HG03378 (cell line): ENCODE measurements at regions not wholly inside any gene's neighbourhood (a gene's known extent, or its start where the extent isn't known, plus 50 kb on each side); places are given as distances from the start of the nearest gene placed in this dataset.
"Not testable (repeated sequence)": the region's sequence is repeated elsewhere in the genome, so short reads cannot be mapped to it uniquely, and the experiment has no call there.

Experiments used
- ATAC-seq: cut with Tn5 transposase; IDR thresholded peaks from one replicate; pipeline ENCODE4 v1.9.1; 2021; ENCODE audit warnings: mild to moderate bottlenecking, moderate library complexity; ENCODE audit not compliant: unreplicated experiment

DNA sequence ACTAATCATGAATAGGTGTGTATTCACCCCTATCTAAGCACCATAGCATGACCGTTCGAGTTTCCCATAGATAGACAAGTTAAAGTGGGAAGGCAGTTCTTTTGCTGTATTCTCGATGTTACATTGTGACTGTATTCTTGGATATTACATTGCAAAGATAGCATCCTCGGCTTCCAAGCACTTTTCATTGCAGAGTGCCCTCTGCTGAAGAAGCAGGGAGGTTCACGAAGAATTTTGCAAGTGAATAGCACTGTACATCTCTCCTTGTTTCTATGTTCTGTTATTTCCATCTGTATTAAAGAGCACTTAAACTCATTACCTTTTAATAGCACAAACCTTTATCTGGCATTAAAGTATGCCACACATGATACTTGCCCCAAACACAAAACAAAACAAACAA, 426.7 kb upstream of the ARX start:
- ATAC-seq, result no peak

DNA sequence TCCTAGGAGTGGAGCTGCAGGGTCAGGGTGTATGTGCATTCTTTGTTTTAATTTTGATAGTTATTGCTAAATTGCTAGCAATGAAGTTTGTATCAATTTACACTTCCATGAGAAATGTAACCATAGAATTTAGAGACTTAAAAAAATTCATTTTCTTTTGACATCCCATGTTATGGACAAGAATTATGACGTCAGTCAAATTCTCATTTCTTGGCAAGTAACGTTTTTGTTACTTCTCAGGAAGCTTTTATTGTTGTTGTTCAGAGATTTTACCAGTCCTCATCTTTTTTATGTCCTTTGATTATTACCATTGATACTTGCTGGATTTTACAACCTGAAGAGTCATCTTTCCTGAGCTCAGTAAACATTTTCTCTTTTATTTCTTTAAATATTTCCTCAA, 417.5 kb upstream of the ARX start:
- ATAC-seq, result no peak

DNA sequence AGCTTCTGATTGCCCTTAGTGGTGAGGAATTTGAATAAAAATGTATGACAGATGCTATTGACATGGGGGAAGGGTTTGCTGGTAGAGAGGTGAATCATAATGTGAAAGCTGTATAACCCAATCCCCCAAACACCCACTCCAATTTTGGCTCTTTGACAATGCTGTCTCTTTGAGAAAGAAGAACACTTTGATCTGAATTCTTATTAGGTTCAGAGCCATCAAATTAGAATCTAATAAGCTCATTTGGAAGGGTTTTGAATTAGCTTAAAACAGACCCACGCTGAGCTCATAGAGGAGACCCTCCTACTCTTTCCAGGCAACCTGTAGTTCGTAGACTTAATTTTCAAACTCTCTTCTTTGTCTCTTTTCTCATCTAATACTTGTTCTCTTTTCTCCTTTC, 416.6 kb upstream of the ARX start:
- ATAC-seq, result no peak

DNA sequence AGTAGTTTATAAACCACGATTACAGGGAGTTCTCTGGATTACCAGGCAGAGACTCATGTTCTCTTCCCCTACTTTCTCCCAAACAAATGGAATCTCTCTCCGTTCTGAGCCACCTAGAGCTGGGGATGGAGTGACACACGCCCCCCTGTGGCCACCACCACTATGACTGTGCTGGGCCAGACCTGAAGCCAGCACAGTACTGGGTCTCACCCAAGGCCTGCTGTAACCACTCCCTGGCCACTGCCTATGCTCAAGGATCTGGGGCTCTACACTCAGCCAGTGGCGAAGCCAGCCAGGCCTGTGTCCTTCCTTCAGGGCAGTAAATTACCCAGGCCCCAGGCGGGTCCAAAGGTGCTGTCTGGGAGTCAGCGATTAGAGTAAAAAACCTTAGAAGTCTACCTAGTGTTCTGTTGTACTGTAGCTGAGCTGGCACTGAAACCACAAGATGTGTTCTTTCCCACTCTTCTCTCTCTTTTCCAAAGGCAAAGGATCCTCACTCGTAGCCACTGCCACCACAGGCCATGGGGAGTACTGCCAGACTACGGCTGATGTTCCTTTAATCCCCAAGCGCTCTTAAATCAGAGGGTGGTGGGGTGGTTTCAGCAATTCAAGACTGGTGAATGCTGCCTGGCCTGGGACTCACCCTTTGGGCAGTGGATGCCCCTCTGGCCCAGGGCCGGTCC, 412.2 kb upstream of the ARX start:
- no peak for ATAC-seq

DNA sequence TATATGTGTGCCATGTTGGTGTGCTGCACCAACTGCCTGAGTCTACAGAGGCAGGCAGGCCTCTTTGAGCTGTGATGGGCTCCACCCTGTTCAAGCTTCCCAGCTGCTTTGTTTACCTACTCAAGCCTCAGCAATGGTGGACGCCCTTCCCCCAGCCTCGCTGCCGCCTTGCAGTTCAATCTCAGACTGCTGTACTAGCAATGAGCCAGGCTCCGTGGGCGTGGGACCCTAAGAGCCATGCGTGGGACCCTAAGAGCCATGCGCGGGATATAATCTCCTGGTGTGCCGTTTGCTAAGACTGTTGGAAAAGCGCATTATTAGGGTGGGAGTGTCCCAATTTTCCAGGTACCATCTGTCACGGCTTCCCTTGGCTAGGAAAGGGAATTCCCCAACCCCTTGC, 388.4 kb upstream of the ARX start:
- ATAC-seq, result not testable (repeated sequence)

GRCh38 chrX:25389266-25389665, 373.5 kb upstream of the ARX start:
- no peak for ATAC-seq

- no peak for ATAC-seq
These were observed 367.4 kb upstream of the ARX start for GRCh38 chrX:25383196-25383595.

- ATAC-seq, result no peak
These were observed 340.7 kb upstream of the ARX start for GRCh38 chrX:25356456-25356855.

GRCh38 chrX:25344161-25344936, 328.6 kb upstream of the ARX start:
- no peak for ATAC-seq

- no peak for ATAC-seq
These were observed 327.3 kb upstream of the ARX start for GRCh38 chrX:25343060-25343459.

GRCh38 chrX:25337841-25338240, 322.1 kb upstream of the ARX start:
- no peak for ATAC-seq

DNA sequence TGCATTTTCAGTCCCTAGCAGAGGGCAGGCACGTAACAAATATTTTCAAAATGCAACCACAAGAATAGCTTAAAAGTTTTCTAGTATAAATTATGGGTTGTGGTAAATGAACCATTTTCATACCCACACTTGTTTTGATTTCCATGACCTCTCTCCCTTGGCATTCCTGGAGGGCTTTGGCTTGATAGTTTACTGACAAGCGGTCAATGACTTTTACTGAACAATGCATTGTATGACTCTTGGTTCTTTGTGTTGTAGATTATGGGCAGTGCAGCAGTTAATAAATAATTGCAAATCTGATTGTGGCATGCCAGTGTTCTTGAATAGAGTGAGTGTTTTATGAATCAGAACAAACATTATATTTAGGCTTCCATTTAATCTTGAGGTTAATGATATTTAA, 285.2 kb upstream of the ARX start:
- ATAC-seq, result no peak

DNA sequence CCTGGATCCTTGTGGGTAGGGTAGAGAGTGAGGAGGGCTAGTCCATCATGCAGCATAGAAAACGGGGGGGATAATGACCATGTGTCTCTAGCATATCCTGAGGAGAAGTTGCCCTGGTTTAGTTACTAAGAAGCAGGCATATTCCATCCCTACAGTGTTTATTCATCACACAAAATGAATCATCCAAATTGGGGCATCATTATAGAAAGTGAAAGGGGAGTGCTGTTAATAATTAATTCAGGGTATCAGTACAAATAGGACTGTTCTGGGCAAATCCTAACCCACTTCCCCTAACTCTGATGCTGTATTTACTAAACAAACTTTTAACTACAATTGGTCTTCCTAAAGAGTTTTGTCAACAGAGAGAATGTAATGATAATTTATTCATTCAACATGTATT, 281.1 kb upstream of the ARX start:
- ATAC-seq, result no peak

DNA sequence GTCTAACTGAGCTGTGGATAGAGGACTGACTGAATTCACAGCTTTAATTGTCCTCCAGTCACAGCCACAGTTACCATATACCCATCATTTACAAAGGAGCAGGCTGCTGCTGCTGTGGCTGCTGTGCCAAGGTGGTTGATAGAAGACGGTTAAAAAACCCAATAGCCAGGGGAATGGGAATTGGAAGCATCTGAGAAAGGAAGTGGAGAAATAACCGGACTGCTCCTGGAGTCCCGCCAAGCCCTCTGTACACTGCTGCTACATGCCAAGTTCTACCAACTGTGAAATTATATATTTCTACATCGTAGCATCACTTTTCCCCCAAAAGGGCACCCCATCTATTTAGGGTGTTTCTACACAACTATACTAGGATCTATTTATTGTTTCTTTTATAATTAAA, 279.7 kb upstream of the ARX start:
- no peak for ATAC-seq

- ATAC-seq, result no peak
These were observed 274.4 kb upstream of the ARX start for GRCh38 chrX:25290132-25290531.

DNA sequence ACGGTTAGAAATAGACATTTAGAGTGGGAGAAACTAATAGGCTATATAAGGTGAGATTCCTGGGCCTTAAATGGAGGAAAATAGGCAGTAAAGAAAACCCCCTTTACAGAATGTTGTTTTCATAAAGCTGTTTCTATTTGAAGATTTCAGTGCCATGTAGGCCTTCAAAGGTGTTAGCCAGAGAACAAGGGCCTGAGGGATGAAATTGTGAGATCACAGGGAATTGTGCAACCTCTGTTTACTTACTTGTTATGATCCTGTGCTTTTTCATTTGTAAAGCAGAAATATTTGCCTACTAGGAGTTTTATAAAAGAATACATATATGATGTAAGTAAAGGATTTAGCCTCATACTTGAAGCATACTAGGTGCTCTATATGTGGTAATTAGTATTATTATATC, 272.9 kb upstream of the ARX start:
- ATAC-seq, result no peak

DNA sequence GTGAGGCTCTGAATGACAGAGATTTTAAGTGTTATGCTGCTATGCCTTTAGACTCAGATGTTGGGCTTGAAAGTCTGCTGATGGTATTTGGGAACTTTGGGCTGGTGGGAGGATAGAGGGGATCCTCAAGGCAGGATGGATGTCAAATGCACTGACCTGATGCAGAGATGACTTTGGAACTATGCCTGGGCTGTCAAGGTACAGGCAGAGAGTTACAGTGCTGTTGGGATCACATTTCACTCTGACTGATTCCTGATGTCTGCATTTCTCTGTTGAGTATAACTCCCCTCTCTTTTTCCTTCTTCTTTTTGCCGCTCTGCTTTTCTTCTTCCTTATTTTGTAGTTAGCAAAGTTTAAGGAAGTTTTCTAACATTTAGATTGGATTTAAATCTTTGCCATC, 271.8 kb upstream of the ARX start:
- ATAC-seq, result no peak

DNA sequence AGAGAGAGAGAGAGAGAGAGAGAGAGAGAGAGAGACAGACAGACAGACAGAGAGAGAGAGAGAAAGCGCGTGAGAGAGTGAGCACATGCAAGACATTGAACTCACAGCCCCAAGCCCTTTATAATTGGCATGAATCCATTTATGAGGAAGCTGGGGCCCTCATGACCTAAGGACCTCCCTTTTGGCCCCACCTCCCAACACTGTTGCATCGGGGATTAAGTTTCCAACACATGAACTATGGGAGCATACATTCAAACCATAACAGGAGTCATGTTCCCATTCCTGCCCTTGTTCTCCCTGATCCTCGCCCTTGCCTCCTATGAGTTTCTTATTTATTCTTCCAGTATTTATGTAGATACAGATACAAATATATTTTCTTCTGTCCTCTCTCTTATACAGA, 269.8 kb upstream of the ARX start:
- no peak for ATAC-seq

GRCh38 chrX:25279510-25279909, 263.7 kb upstream of the ARX start:
- ATAC-seq, result no peak

GRCh38 chrX:25278341-25278740, 262.6 kb upstream of the ARX start:
- ATAC-seq, result no peak

DNA sequence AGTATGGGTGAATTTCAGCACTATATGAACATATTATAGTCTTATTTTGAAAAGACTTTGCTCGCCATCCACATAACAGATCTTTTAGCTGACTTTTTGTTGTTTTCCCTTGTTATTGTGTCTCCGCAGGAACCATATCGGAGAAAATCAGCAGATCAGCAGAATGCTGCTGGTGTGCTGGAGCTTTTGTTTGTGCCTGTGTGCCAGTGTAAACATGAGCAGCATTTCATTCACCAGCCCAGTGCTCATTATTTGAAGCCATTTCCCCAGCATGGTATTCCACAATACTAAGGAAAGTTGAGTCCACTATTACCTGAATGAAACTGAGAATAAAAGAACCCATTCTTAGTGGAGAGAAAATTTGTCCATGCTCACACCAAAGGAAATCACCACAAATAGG, 261.8 kb upstream of the ARX start:
- no peak for ATAC-seq

DNA sequence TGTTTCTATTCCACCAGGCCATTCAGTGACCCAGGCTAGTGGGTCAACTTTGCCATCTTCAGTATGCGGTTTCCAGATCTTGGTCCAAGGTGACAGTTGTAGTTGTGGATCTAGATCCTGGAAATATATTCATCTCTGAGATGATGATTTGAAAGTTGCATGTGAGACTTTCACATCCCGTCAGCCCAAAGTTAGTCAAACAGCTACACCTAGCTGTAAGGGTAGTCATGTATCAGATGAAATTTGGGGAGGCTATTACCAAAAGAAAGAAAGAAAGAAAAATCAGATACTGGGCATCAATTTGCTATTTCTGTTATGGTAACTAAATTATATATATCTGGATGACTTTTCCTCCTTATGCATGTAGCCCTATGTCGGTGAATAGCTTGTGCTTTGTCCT, 259.4 kb upstream of the ARX start:
- ATAC-seq, result no peak

GRCh38 chrX:25241461-25241860, 225.7 kb upstream of the ARX start:
- ATAC-seq, result no peak
